HL-60 (cell line): ENCODE measurements at regions not wholly inside any gene's neighbourhood (a gene's known extent, or its start where the extent isn't known, plus 50 kb on each side); places are given as distances from the start of the nearest gene placed in this dataset.

Experiments
- CTCF ChIP-seq: IDR thresholded peaks from one replicate; pipeline ENCODE4 v1.5.1; 2011; ENCODE audit warnings: low read length, control low read depth, inconsistent platforms; ENCODE audit not compliant: insufficient read depth
- POLR2AphosphoS5 ChIP-seq: IDR thresholded peaks from 2 replicates; pipeline ENCODE4 v1.6.1; 2012; ENCODE audit warnings: low read depth
- REST ChIP-seq: IDR thresholded peaks from 2 replicates; pipeline ENCODE4 v1.6.1; 2012; ENCODE audit warnings: low read depth; ENCODE audit not compliant: insufficient replicate concordance

GRCh38 chr7:46291601-46292150 lies 370.6 kb upstream of the IGFBP3 start:
- TF ChIP-seq CTCF, result no peak
- TF ChIP-seq POLR2AphosphoS5, result no peak
- no peak for TF ChIP-seq REST
